NCI-H748 (cell line): ENCODE measurements at regions not wholly inside any gene's neighbourhood (a gene's known extent, or its start where the extent isn't known, plus 50 kb on each side); places are given as distances from the start of the nearest gene placed in this dataset.
"Not testable (repeated sequence)": the region's sequence is repeated elsewhere in the genome, so short reads cannot be mapped to it uniquely, and the experiment has no call there.

Source experiments
- DNase-seq: peaks from one replicate; lab custom pipeline; 2025; ENCODE audit not compliant: unreplicated experiment; lab: John Stamatoyannopoulos, UW

DNA sequence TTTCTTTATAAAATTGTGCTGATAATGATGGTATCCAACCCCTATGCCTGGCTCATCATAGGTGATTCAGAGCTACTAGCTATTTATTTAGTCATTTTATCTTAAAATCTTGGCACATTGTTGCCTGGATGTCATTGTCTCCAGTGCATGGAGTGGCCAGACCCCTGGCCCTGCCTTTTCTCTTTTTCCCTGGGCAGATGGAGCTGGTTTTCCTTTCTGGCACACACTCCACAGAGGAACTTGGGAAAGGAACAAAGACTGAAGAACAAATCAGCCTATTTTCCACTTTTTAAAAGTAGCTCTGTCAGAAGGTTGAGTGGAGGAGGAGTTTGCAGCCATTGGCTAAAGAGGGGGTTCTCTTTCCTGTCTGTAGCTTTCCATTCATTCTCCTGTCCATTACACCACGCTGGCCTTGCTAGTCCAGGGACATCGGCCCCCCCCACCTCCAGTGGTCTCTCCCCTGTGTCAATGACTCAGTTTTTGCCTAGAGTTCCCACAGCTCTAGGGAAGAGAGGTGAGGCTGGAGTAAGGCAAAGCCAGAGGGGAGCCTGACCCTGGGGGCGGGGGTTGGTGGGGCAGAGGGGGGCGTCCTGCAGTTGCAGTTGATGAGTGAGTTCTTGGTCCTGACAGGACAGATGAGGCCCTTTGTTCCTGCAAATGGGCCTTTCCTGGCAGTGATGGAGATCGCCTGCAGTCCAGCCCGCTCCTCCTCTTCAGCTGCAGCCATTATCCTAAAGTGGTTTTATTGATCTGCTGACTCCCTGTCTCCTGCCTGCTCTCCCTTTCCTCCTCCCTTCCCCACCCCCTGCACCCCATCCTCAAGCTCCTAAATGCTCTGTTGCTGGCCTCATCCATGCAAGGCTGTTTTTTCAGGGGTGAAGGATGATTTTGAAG, 774.5 kb downstream of the DHX35 start:
- peak; percentile 46 for DNase-seq

DNA sequence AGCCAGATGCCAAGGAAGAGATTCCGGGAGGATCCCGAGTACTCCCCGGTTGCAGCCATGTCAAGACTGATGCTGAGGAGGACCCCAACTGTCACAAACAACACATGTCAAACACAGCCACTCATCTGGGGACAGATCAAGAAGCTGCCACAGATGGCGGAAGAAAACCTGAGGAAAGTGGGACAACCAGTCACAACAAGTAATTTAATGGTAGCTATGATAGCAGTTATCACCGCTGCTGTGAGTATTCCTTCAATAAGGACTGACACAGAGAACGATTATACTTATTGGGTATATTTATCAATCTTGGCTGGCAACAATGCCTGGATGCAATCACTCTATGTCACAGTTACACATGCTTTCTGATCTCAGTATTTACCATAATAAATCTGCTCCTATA, 763.4 kb downstream of the DHX35 start:
- DNase-seq = not testable (repeated sequence)

DNA sequence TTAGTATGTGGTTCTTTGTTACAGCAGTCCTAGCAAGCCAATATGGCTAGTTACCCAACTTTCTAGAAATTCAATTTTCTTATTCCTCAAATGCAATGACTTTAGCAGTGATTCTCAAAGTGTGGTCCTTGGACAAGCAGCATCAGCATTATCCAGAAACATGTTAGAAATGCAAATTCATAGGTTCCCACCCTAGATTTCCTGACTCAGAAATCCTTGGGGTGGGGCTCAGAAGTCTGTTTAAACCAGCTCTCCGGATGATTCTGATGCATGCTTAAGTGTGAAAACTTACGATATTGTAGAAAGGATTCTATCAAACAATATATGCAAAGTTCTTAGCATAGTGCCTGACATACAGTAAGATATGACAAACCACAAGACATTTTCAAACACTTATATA, 757.1 kb downstream of the DHX35 start:
- no peak for DNase-seq

DNA sequence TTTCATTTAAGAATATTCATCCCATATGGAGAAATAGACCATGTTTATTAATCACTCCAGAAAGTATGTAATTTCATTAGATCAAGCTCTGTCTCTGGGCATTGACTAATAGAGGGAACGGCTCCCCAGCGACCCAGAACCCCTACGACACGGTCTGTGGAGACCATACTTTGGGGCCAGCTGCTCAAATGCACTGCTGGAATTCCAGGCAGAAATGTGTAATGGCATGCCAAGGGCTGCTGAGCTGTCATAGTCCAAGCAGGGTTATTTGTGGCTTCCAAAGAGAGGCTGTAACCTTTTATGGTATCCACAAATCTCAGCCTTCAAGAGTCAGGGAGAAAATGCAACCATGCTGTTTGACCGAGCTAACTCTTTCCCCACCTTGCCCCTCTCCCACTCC, 755.8 kb downstream of the DHX35 start:
- no peak for DNase-seq

DNA sequence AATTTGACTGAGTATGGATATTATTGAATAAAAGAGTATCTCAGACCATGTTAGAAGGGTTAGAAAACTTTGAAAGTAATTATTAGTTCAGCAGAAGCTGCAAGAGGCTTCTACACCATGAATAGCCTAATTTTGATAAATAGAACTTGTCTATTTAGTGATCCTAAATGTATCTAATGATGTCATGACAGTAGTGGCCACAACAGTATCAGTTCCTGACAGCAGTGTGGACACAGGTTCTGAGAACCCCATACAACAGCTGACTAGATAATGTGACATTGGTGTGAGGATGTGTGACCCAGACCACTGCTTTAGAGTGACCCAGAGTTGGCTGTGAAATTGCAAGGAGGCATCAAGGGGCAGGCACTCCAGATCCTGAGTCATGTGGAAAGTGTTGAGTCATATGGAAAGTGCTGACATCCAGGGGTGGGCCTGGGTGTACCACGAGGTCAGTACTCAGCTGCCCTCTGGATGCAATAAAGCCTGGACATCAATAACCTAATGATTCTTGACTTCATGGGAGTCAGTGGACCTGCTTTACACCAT, 754.7 kb downstream of the DHX35 start:
- no peak for DNase-seq

DNA sequence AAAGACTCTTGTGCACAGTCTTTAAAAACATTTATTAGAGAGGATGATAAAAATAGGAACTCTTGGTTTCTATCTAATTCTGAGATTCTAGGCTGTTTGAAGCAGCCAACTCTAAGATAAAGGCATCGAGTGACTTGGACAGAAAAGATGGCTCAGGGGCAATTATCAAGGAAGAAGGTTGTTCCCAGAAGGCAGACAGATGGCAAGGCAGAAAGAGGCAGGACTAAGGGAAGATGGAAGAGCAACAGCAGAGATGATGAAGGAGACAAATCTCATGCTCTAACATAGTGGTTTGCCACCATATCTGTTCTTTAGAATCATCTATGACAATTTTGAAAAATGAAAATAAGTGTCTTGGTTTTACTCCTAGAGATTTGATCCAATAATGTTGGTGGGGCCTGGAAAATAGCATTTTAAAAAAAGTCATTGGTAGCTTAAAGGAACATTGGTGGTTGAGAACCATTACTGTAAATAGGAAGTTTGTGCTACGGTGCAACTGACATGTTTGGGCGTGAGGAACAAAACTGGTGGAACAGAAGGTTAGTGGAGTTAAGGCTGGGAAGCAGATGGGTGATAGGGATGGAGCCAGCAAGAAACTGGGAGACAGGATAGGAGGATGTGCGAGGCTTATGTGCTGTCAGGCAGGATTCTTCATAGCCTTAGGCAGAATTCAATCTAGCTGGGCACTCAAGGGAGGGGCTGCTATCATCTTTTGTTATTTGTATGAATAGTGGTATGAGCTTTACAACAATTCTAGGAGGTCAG, 751.1 kb downstream of the DHX35 start:
- no peak for DNase-seq

DNA sequence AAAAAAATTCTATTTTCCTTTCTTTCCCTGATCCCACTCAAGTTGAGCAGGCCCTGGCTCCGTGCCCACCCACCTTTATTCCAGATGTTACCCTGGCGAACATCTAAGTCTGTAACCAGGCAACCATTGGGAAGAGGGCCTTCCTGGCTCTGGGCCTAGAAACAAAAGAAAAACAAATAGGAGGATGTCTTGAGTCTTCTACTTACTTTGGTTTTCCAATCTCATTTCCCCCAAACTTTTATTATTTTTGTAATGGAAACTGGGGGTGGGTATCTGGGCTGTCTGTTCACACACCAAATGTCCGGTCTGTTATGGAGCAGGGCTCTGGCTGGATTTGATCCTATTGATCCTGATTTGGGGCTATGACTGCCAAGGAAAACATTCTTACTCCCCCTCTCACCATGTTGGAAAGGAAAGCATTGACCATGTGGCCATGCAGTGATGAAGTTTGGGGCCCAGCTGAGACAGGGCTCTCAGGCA, 744.1 kb downstream of the DHX35 start:
- peak; percentile 49 for DNase-seq

DNA sequence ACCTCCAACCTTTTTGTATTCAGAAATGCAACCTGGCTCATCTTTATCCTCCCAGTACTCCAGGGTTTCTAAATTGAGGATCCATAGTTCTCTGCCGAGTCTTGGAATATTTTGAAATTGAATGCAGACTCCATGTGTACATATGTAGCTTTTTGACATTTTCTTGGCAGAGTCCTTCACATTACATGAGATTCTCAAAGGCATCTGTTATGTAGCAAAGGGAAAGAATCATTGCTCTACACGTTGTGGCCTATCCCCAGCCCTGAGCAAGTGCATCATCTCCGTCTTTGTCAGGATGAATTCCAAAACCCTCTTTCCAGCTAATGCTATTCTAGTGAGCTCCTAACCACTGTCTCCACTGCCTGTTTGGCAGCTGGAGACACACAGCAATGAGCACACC, 742.9 kb downstream of the DHX35 start:
- no peak for DNase-seq

DNA sequence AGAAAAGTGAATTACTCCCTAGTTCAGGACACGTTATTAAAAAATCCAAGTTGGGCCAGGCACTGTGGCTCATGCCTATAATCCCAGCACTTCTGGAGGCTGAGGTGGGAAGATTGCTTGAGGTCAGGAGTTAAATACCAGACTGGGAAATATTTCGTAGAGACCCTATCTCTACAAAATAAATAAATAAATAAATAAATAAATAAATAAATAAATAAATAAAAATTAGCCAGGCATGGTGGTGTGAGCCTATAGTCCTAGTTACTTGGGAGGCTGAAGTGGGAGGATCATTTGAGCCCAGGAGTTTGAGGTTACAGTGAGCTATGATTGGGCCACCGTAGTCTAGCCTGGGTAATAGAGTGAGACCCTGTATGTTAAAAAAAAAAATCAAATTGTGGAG, 741.2 kb downstream of the DHX35 start:
- not testable (repeated sequence) for DNase-seq

DNA sequence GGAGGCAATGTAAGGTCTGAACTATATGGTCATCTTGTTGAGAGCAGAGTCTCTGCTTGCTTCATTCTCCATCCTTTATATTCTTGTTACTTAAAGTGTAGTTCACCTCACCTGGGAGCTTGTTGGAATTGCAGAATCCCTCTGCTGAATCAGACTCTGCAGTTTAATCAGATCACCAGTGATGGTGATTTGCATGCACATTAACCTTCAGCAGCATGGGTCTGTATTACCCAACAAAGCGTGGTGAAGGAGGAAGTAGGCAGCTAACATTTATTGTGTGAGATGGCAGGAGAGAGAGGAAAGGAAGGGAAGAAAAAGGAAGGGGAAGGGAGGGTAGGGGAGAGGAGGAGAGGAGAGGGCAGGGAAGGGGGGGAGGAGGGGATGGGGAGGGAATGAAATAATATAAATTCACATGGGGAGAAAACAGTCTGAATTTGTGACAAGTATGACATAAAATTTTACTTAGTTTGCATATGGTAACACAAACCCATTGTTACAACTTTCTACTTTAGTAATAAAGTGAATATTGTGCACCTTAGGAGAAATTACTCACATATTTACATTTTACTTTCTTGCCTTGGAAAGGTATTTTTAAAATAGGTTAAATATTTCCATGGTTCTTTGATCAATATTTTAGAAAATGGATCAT, 740.7 kb downstream of the DHX35 start:
- no peak for DNase-seq

DNA sequence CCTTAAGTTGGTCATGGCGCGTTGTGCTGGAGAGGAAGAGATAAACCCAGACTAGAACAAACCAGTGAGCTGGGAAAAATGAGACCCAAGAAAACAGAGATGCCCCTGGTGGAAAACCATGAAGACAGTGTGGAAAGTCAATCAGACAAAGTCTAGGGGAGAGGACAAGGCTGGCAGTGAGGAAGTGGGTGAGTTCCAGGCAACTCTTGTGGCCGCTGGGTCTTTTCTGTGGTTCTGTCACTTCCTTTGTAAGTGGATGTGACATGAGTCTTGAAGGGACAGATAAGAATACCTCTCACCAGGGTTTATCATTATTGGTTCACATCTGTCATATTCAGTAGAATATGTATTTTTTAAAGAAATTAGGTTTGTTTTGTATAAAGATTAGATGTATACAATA, 738.4 kb downstream of the DHX35 start:
- DNase-seq = no peak

DNA sequence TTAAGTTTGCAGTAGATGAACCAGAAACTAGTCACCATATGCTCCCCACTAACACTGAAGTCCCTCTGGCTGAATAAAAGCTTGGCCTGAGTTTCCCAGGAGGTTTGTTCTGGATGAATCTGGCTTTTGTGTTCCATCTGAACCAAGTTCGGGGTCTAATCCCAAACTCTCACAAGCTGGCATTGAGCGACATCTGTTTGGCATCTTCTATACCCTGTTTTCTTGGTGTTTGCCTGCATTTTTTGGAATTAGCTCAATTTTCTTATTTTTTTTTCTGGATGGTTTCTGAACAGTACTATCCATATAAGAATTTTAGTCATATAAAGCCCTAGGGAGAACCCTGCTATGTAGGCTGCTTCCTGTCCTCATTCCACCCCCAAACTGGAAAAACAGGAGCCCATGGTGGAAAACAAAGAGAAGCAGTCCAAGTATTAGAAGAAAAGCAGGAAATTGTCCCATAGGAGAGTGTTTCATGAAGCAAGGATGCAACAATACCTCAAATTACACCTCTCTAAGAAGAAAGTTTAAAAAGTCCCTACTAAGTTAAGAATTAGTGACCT, 737.1 kb downstream of the DHX35 start:
- no peak for DNase-seq

DNA sequence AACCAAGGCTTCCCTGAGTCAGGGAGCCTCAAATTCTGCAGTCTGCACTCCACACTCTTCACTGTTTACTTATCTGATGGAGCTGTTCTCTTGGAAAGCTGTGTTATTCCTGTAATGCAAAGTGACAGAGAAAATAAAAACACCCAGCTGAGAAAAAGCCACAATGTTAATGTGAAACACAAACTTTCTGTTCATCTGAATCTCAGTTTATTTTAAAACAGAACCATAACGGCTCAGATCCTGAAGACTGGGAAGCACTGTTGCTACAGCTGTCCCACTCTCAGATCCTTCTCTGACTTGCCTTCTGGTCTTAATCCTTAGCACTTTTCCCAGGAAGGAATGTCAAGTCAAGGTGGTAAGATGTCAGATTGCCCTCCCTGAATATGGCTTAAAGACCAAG, 736.6 kb downstream of the DHX35 start:
- DNase-seq = no peak

DNA sequence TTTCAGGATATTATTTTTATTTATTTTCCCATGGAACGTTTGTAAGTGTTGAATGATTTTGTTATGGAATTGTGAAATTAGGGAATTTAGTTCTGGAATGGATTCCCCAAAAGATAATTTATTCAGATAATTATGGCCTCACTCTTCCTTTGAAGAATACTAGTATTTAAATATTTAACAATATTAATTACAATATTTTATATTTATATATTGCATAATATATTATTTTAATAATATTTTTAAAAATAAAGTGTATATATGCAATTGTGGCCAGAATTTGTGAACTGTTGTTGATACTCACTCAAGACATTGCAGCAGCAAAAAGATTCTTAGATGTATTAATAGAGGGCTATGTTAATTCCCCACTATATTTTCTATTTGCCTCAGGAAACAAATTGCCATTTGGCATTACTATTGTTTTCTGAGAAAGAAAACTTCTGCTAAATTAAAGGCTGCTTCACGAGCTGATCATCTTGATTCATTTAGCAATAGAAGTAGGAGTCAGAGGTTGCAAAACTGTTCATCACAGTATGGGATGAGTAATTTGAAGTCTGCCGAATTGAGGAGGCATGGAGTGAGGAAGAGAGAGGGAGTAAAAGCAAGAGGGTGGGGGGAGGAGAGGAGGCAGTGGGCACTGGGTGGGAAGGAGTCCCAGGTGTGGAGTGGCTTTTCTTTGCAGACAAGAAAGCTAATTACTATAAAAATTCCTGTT, 729.2 kb downstream of the DHX35 start:
- DNase-seq = no peak

DNA sequence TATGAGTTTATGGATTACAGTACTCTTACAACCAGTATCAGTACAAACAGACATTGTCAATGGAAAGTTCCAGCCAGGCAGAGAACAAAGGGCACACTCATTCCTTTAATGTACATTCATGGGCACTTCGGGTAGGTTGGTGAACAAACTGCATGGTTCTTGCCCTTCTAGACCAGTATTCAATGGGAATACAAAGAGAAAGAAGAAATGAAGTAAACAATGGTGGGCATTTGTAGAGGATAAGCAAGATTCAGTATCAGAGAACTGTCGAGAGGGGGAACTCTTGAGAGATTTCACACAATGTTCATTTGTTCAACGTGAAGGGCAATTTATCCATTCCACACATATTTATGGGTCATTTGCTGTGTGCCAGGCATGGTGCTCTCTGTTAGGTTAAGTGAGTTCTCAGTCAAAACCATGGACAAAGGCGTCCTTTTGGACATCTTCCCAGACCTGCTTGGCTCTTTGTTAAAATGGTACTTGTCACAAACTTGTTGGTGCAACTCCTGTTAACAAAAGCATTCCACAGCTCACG, 714.8 kb downstream of the DHX35 start:
- DNase-seq = no peak

DNA sequence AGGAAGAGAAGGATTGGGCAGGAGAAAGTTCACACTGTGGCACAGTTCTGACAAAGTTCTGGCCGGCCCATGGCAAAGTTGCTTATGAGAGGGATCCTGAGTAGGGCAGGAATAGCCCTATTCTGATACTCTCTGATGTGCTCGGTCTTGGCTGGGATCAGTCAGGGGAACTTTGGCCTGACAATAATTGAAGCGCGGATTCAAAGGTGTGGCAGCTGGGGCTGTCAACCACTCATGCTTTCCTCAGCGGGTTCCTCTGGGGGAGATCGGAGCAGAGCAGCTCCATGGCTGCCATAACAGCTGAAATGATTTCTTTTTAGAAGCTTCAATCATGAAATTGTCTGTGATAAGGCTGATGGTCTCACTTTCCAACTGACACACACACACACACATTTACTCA, 714.1 kb downstream of the DHX35 start:
- DNase-seq = no peak

DNA sequence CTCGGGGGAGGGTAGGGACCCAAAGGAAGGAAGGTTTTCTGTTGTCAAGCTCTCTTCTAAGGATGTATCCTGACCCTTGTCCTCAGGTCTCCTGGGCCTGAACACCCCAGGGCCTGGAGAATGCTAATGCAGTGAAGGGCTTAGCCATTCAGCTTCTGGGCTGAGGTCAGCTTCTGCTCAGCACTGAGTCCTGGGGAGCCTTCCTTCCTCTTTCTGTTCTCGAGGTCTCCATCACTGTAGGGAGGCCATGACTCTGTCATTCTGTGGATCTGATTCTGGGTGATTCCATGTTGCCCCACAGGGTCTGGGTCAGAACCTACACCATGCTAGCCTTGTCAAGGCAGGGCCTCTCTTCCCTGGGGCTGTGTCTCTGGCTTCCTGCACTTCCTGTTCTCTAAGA, 712.7 kb downstream of the DHX35 start:
- DNase-seq = no peak

DNA sequence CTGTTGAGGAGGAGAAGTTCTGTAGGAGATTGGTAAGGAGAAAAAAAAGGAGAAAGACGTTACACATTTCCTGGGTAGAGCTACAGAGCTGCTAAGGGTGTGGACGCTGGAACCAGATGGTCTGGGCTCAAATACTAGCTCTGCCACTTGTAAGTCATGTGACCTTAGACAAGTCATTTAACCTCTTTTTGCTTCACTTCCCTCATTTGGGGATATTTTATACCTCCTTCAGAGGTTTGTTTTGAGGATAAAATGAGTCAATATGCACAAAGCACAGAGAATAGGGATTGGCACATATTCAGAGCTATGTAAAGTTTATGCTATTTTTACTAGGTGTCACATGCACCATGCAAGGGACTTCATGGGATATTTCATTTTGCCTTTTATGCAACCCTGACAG, 708.8 kb downstream of the DHX35 start:
- no peak for DNase-seq

DNA sequence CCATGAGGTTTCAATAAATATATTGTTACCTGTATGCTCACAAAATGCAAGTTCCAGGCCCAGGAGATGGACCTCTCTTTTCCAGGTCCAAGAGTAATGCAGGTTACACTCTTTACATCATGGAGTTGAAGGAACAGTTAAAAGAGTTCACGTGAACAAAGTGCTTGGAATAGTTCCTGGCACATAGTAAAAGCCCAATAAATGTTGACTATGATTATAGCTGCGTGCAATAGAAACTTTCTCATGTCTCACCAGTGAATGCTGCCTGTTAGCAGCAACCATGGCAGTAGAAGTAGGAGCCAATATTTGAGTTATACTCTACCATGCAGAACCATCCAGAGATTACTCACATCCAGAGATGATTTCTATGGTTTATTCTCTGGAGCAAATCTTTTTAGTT, 707.5 kb downstream of the DHX35 start:
- no peak for DNase-seq

DNA sequence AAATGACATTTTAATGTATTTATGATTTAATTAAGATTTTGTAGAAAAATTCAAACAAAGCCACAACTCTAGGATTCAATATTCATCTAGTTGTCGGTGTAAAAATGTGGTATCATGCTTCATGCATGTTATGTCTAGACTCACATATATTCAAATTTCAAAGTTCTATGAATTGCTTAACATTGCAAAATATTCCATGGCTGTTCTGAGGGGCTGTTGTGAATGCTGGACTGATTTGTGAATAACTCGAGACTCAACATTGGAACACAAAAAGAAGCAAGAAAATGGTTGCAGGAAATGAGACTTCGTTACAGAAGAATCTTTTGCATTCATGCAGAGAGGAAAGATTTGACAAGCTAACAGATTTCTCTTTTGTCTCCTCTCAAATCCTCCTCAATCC, 705.9 kb downstream of the DHX35 start:
- no peak for DNase-seq
